ENCODE measurements at regions not wholly inside any gene's neighbourhood (a gene's known extent, or its start where the extent isn't known, plus 50 kb on each side); places are given as distances from the start of the nearest gene placed in this dataset.

DNA sequence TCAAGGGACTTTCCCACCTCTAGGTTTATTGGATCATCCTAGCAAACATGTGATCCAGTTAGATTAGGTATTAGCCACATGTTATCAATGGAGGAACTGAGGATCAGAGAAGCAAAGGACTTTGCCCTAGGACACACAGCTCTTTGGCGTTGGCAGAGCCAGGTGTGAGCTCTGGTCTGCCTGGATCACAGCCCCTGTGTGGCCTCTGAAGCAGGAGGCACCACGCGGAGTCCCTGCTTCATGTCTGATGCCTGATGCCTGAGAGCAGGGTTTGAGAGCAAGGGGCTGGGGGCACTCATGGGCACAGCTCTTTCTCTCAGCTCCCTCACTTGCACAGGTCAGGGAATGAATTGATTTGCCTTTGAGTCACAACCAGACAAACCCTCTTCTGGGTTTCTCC, 64.7 kb upstream of the CTBP2 start:
- no TSS peak for BruUV-seq (replicated peaks)
- Histone ChIP-seq H3K36me3 (ENCODE audit: low read depth) (no peaks in the 10 kb centered on the region), H2AFZ (no peak overlapping the region), H3K4me3 (no peak overlapping the region), H3K9me3 (ENCODE audit: insufficient read depth, low read depth) (no peaks in the 10 kb centered on the region), H3K4me2 (no peak overlapping the region), H3K4me1 (replicated peaks; ENCODE audit: insufficient read depth) (no peaks in the 10 kb centered on the region), H3K27ac (no peak overlapping the region), H3F3A (ENCODE audit: insufficient read depth, low read depth) (no peaks in the 10 kb centered on the region), H3K79me2 (ENCODE audit: low read depth) (no peaks in the 10 kb centered on the region), H3K27me3 (ENCODE audit: insufficient read depth, low read depth) (no peaks in the 10 kb centered on the region), H4K20me1 (ENCODE audit: insufficient read depth) (no peaks in the 10 kb centered on the region), H3K9me2 (ENCODE audit: insufficient read depth) (no peaks in the 10 kb centered on the region)
- no peak for DNase-seq
- POLR2A ChIA-PET (ENCODE audit: unreplicated experiment) = no interaction called here
- CTCF ChIA-PET = no interaction called here
- no peak for TF ChIP-seq EZH2 (IDR thresholded peaks at IDR 0.05; ENCODE audit: low read depth)
- TF ChIP-seq, protein P1, sequence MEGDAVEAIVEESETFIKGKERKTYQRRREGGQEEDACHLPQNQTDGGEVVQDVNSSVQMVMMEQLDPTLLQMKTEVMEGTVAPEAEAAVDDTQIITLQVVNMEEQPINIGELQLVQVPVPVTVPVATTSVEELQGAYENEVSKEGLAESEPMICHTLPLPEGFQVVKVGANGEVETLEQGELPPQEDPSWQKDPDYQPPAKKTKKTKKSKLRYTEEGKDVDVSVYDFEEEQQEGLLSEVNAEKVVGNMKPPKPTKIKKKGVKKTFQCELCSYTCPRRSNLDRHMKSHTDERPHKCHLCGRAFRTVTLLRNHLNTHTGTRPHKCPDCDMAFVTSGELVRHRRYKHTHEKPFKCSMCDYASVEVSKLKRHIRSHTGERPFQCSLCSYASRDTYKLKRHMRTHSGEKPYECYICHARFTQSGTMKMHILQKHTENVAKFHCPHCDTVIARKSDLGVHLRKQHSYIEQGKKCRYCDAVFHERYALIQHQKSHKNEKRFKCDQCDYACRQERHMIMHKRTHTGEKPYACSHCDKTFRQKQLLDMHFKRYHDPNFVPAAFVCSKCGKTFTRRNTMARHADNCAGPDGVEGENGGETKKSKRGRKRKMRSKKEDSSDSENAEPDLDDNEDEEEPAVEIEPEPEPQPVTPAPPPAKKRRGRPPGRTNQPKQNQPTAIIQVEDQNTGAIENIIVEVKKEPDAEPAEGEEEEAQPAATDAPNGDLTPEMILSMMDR (conservative IDR thresholded peaks at IDR 0.05) = no peak
- intact Hi-C loops (cut with micrococcal nuclease; ENCODE audit: unreplicated experiment) = no loop called here

DNA sequence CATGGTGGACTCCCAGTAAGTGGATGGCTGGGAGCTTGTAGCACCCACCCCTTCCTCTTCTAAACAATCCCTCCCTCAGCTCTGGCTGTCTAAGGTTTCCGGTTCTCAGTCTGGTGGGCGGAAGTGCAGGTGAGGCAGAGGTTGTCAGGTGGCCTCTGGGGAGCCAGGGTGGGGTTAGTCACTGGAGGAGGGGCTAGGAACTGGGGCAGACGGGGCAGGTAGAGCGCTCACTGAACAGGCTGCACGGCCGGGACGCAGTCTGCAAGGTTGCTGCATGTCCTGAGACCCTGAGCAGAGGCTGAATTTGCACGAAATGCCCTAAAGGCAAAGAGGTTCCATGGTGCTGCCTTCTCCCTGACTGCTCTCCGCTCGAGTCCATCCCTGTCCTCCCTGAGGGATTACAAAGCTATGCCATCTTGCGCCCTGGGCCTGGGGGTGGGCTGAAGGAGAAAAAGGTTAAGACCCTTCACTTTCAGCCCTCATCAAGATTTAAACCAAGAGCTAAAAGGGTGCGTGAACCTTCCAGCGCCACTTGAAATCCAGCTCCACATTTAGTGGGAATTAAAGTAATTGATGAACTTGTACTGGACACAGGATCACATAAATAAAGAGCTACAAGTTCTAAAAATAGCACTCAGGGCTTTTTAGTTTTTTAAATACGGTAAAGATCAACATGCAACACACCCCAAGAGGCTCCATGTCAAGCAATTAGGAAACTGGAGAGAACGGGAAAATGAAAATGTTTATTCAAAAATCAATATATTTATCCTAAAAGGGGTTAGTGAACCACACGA, 62.3 kb upstream of the CTBP2 start:
- Histone ChIP-seq H3K36me3 (ENCODE audit: low read depth) (no peaks in the 10 kb centered on the region), H3K4me1 (replicated peaks; ENCODE audit: insufficient read depth) (peaks cover 10% of the 10 kb centered on the region), H4K20me1 (ENCODE audit: insufficient read depth) (no peaks in the 10 kb centered on the region), H3K9me3 (ENCODE audit: insufficient read depth, low read depth) (no peaks in the 10 kb centered on the region), H3F3A (ENCODE audit: insufficient read depth, low read depth) (no peaks in the 10 kb centered on the region), H3K27me3 (ENCODE audit: insufficient read depth, low read depth) (no peaks in the 10 kb centered on the region), H3K79me2 (ENCODE audit: low read depth) (no peaks in the 10 kb centered on the region), H2AFZ (no peak overlapping the region), H3K9me2 (ENCODE audit: insufficient read depth) (no peaks in the 10 kb centered on the region), H3K4me2 (no peak overlapping the region), H3K4me3 (no peak overlapping the region), H3K27ac (no peak overlapping the region)
- BruUV-seq (replicated peaks) = no TSS peak
- intact Hi-C loops (cut with micrococcal nuclease; ENCODE audit: unreplicated experiment) = no loop called here
- POLR2A ChIA-PET (ENCODE audit: unreplicated experiment) = no interaction called here
- DNase-seq = no peak
- TF ChIP-seq, protein P1 (conservative IDR thresholded peaks at IDR 0.05) = no peak
- TF ChIP-seq EZH2 (IDR thresholded peaks at IDR 0.05; ENCODE audit: low read depth) = no peak
- CTCF ChIA-PET = no interaction called here

DNA sequence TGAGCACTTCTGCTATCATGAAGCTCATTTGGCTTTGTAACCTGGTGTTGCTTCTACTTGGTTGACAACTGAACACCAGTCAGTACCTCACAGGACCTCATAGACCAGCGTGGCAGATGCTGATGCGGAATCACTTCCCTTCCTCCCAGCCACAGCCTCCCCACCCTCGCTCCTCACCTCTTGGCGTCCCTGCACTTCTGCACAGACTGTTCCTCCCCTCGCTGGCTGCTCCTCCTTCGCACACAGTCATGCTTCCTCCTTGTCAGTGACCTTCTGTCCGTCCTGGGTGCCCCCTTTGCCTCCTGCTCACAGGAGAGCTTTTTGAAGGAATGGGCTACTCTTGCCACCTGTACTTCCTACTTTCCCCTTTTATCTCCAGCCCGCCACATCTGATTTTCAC, 61.4 kb upstream of the CTBP2 start:
- no peak for DNase-seq
- no peaks in the 10 kb centered on the region for H3K27me3 ChIP-seq (ENCODE audit: insufficient read depth, low read depth)
- POLR2A ChIA-PET (ENCODE audit: unreplicated experiment) = no interaction called here
- H3K79me2 ChIP-seq (ENCODE audit: low read depth) = no peaks in the 10 kb centered on the region
- no peaks in the 10 kb centered on the region for H3K36me3 ChIP-seq (ENCODE audit: low read depth)
- no peak overlapping the region for H3K4me2 ChIP-seq
- H3K9me2 ChIP-seq (ENCODE audit: insufficient read depth) = no peaks in the 10 kb centered on the region
- H2AFZ ChIP-seq = no peak overlapping the region
- H3K27ac ChIP-seq = no peak overlapping the region
- H3K9me3 ChIP-seq (ENCODE audit: insufficient read depth, low read depth) = no peaks in the 10 kb centered on the region
- H4K20me1 ChIP-seq (ENCODE audit: insufficient read depth) = no peaks in the 10 kb centered on the region
- intact Hi-C loops (cut with micrococcal nuclease; ENCODE audit: unreplicated experiment) = no loop called here
- TF ChIP-seq, protein P1 (conservative IDR thresholded peaks at IDR 0.05) = no peak
- TF ChIP-seq EZH2 (IDR thresholded peaks at IDR 0.05; ENCODE audit: low read depth) = no peak
- BruUV-seq (replicated peaks) = no TSS peak
- H3F3A ChIP-seq (ENCODE audit: insufficient read depth, low read depth) = no peaks in the 10 kb centered on the region
- no peak overlapping the region for H3K4me3 ChIP-seq
- CTCF ChIA-PET = no interaction called here
- peaks cover 13% of the 10 kb centered on the region for H3K4me1 ChIP-seq (replicated peaks; ENCODE audit: insufficient read depth)
